Parathyroid adenoma (tissue), 2 donors: ENCODE measurements at regions not wholly inside any gene's neighbourhood (a gene's known extent, or its start where the extent isn't known, plus 50 kb on each side); places are given as distances from the start of the nearest gene placed in this dataset.

ENCODE experiments used
- H2AFZ ChIP-seq: fragments of 300-600 bp; sonication (generic); one replicate; pipeline ENCODE4 v1.7.0; 2017; ENCODE audit warnings: antibody characterized with exemption, mild to moderate bottlenecking
- H3K27ac ChIP-seq: fragments of 300-600 bp; sonication (generic); one replicate; pipeline ENCODE4 v1.7.0; 2017
- H3K27me3 ChIP-seq: fragments of 300-600 bp; sonication (generic); one replicate; pipeline ENCODE4 v1.7.0; 2017; ENCODE audit warnings: low read length; ENCODE audit not compliant: control insufficient read depth, insufficient read depth
- H3K36me3 ChIP-seq: fragments of 300-600 bp; sonication (generic); one replicate; pipeline ENCODE4 v1.7.0; 2017; ENCODE audit warnings: low read length; ENCODE audit not compliant: control insufficient read depth, insufficient read depth
- H3K4me1 ChIP-seq: fragments of 300-600 bp; sonication (generic); one replicate; pipeline ENCODE4 v1.7.0; 2017; ENCODE audit warnings: control low read depth
- H3K4me2 ChIP-seq: fragments of 300-600 bp; sonication (generic); one replicate; pipeline ENCODE4 v1.7.0; 2017; ENCODE audit warnings: low read length
- H3K4me3 ChIP-seq: fragments of 300-600 bp; sonication (generic); one replicate; pipeline ENCODE4 v1.7.0; 2017; ENCODE audit warnings: low read depth, low read length
- H3K79me2 ChIP-seq: fragments of 300-600 bp; sonication (generic); one replicate; pipeline ENCODE4 v1.7.0; 2017; ENCODE audit warnings: control low read depth
- H3K9ac ChIP-seq: fragments of 300-600 bp; sonication (generic); one replicate; pipeline ENCODE4 v1.7.0; 2017; ENCODE audit warnings: mild to moderate bottlenecking
- H3K9me3 ChIP-seq: fragments of 300-600 bp; sonication (generic); one replicate; pipeline ENCODE4 v1.7.0; 2017; ENCODE audit warnings: low read length; ENCODE audit not compliant: control insufficient read depth
- CTCF ChIP-seq: fragments of 300-600 bp; sonication (generic); IDR thresholded peaks from one replicate; pipeline ENCODE4 v1.7.0; 2017; ENCODE audit warnings: antibody characterized with exemption, mild to moderate bottlenecking
- donor health status: primary hyperparathyroidism.

- Histone ChIP-seq H3K27ac (no peak overlapping the region), H3K9me3 (no peaks in the 10 kb centered on the region), H3K79me2 (no peaks in the 10 kb centered on the region), H3K27me3 (no peaks in the 10 kb centered on the region), H3K36me3 (no peaks in the 10 kb centered on the region), H3K9ac (no peak overlapping the region), H2AFZ (no peak overlapping the region), H3K4me3 (no peak overlapping the region), H3K4me2 (no peak overlapping the region), H3K4me1 (no peaks in the 10 kb centered on the region)
- TF ChIP-seq CTCF: no peak
Measured at GRCh38 chr2:195563857-195564512, 93.0 kb upstream of the SLC39A10 start.

- TF ChIP-seq CTCF: no peak
- Histone ChIP-seq H3K9me3 (no peaks in the 10 kb centered on the region), H3K79me2 (no peaks in the 10 kb centered on the region), H3K36me3 (no peaks in the 10 kb centered on the region), H2AFZ (no peak overlapping the region), H3K4me2 (no peak overlapping the region), H3K4me3 (no peak overlapping the region), H3K27ac (no peak overlapping the region), H3K4me1 (no peaks in the 10 kb centered on the region), H3K27me3 (no peaks in the 10 kb centered on the region), H3K9ac (no peak overlapping the region)
Measured at GRCh38 chr2:195562570-195563566, 94.2 kb upstream of the SLC39A10 start.

GRCh38 chr2:195561116-195561921, 95.7 kb upstream of the SLC39A10 start:
- H3K79me2 ChIP-seq: no peaks in the 10 kb centered on the region
- H3K4me2 ChIP-seq: no peak overlapping the region
- no peak for TF ChIP-seq CTCF
- no peak overlapping the region for H2AFZ ChIP-seq
- no peaks in the 10 kb centered on the region for H3K27me3 ChIP-seq
- no peak overlapping the region for H3K27ac ChIP-seq
- no peak overlapping the region for H3K9ac ChIP-seq
- H3K9me3 ChIP-seq: no peaks in the 10 kb centered on the region
- H3K4me3 ChIP-seq: no peak overlapping the region
- no peaks in the 10 kb centered on the region for H3K36me3 ChIP-seq
- H3K4me1 ChIP-seq: no peaks in the 10 kb centered on the region

GRCh38 chr2:195560209-195560895, 96.7 kb upstream of the SLC39A10 start:
- Histone ChIP-seq H3K4me3 (no peak overlapping the region), H3K9ac (no peak overlapping the region), H2AFZ (no peak overlapping the region), H3K9me3 (no peaks in the 10 kb centered on the region), H3K27ac (no peak overlapping the region), H3K4me1 (no peaks in the 10 kb centered on the region), H3K36me3 (no peaks in the 10 kb centered on the region), H3K27me3 (no peaks in the 10 kb centered on the region), H3K79me2 (no peaks in the 10 kb centered on the region), H3K4me2 (no peak overlapping the region)
- TF ChIP-seq CTCF: no peak
